ENCODE measurements at regions not wholly inside any gene's neighbourhood (a gene's known extent, or its start where the extent isn't known, plus 50 kb on each side); places are given as distances from the start of the nearest gene placed in this dataset.

GRCh38 chr1:81715391-81715790, 85.3 kb upstream of the ADGRL2 start:
- no peak overlapping the region for H3K4me3 ChIP-seq (ENCODE audit: low read depth in 1 of 3, low read length in 3 of 3)
- WGBS, result 95% methylated on average over 3 of the region's 3 CpGs
- H3K27ac ChIP-seq (ENCODE audit: low read depth in 1 of 2, low read length in 2 of 2), result no peak overlapping the region
- no peaks in the 10 kb centered on the region for H3K27me3 ChIP-seq (ENCODE audit: control insufficient read depth in 4 of 4, insufficient read depth in 4 of 4, low read length in 3 of 4)
- no peak for TF ChIP-seq HNF4A (conservative IDR thresholded peaks at IDR 0.05)
- no peak for TF ChIP-seq TAF1 (conservative IDR thresholded peaks at IDR 0.05)
- TF ChIP-seq NR2F2 (IDR thresholded peaks at IDR 0.05), result no peak
- no peak for TF ChIP-seq FOXA2 (IDR thresholded peaks at IDR 0.05)
- TF ChIP-seq CTCF (IDR thresholded peaks at IDR 0.05; ENCODE audit: low read depth, low read length, missing input control), result no peak
- no peak for TF ChIP-seq GABPA (IDR thresholded peaks at IDR 0.05 in 1 of 2, conservative IDR thresholded peaks at IDR 0.05 in 1 of 2)
- TF ChIP-seq SP1 (IDR thresholded peaks at IDR 0.05), result no peak
- TF ChIP-seq MAX (IDR thresholded peaks at IDR 0.05), result no peak
- no peak for TF ChIP-seq YY1 (IDR thresholded peaks at IDR 0.05)
- TF ChIP-seq ATF3 (IDR thresholded peaks at IDR 0.05), result no peak
- H3K9ac ChIP-seq (ENCODE audit: low read depth in 1 of 2, low read length in 2 of 2), result no peak overlapping the region
- H3K9me3 ChIP-seq (ENCODE audit: control insufficient read depth in 4 of 4, low read length in 3 of 4), result no peaks in the 10 kb centered on the region
- no peaks in the 10 kb centered on the region for H3K4me1 ChIP-seq (ENCODE audit: control insufficient read depth in 4 of 4, insufficient read depth in 4 of 4, low read length in 3 of 4)
- no peaks in the 10 kb centered on the region for H3K36me3 ChIP-seq (ENCODE audit: control insufficient read depth in 4 of 4, insufficient read depth in 3 of 4, low read depth in 1 of 4, low read length in 3 of 4)
- no peak for DNase-seq (ENCODE audit: low spot score)

- Histone ChIP-seq H3K4me3 (ENCODE audit: low read depth in 1 of 3, low read length in 3 of 3) (no peak overlapping the region), H3K9ac (ENCODE audit: low read depth in 1 of 2, low read length in 2 of 2) (no peak overlapping the region), H3K27me3 (ENCODE audit: control insufficient read depth in 4 of 4, insufficient read depth in 4 of 4, low read length in 3 of 4) (no peaks in the 10 kb centered on the region), H3K36me3 (ENCODE audit: control insufficient read depth in 4 of 4, insufficient read depth in 3 of 4, low read depth in 1 of 4, low read length in 3 of 4) (no peaks in the 10 kb centered on the region), H3K27ac (ENCODE audit: low read depth in 1 of 2, low read length in 2 of 2) (no peak overlapping the region), H3K9me3 (ENCODE audit: control insufficient read depth in 4 of 4, low read length in 3 of 4) (no peaks in the 10 kb centered on the region), H3K4me1 (ENCODE audit: control insufficient read depth in 4 of 4, insufficient read depth in 4 of 4, low read length in 3 of 4) (no peaks in the 10 kb centered on the region)
- TF ChIP-seq SP1 (IDR thresholded peaks at IDR 0.05) (no peak), NR2F2 (IDR thresholded peaks at IDR 0.05) (no peak), RAD21 (IDR thresholded peaks at IDR 0.05) (no peak), HNF4A (conservative IDR thresholded peaks at IDR 0.05) (no peak), REST (IDR thresholded peaks at IDR 0.05) (no peak), MAX (IDR thresholded peaks at IDR 0.05) (no peak), RXRA (IDR thresholded peaks at IDR 0.05) (no peak), EGR1 (IDR thresholded peaks at IDR 0.05; ENCODE audit: low read depth in 2 of 2) (no peak), FOXA1 (IDR thresholded peaks at IDR 0.05) (no peak), GABPA (IDR thresholded peaks at IDR 0.05 in 1 of 2, conservative IDR thresholded peaks at IDR 0.05 in 1 of 2) (no peak), TAF1 (conservative IDR thresholded peaks at IDR 0.05) (no peak), YY1 (IDR thresholded peaks at IDR 0.05) (no peak), HNF4G (IDR thresholded peaks at IDR 0.05) (no peak), CTCF (IDR thresholded peaks at IDR 0.05; ENCODE audit: low read depth, low read length, missing input control) (no peak)
- no peak for DNase-seq (ENCODE audit: low spot score)
Observed at GRCh38 chr1:81714636-81715035, 86.1 kb upstream of the ADGRL2 start.

Data from liver (tissue), 8 donors.